ENCODE measurements at regions not wholly inside any gene's neighbourhood (a gene's known extent, or its start where the extent isn't known, plus 50 kb on each side); places are given as distances from the start of the nearest gene placed in this dataset.

- TF ChIP-seq SIN3A (IDR thresholded peaks at IDR 0.05; ENCODE audit: borderline replicate concordance, low read depth, low read length) (no peak), CTCF (IDR thresholded peaks at IDR 0.05) (no peak), RAD21 (IDR thresholded peaks at IDR 0.05; ENCODE audit: low read length) (no peak), MEF2A (IDR thresholded peaks at IDR 0.05; ENCODE audit: borderline replicate concordance, low read depth) (no peak), CHD2 (IDR thresholded peaks at IDR 0.05; ENCODE audit: low read length, partially characterized antibody) (no peak), YY1 (IDR thresholded peaks at IDR 0.05; ENCODE audit: low read depth) (no peak), PBX3 (IDR thresholded peaks at IDR 0.05) (no peak), RCOR1 (IDR thresholded peaks at IDR 0.05; ENCODE audit: low read length) (no peak), POLR2AphosphoS5 (IDR thresholded peaks at IDR 0.05; ENCODE audit: low read depth, low read length) (no peak), USF1 (IDR thresholded peaks at IDR 0.05; ENCODE audit: borderline replicate concordance, low read depth) (no peak)
Observed at GRCh38 chr17:63311416-63311937, 134.6 kb downstream of the CYB561 start.
